ENCODE measurements at regions not wholly inside any gene's neighbourhood (a gene's known extent, or its start where the extent isn't known, plus 50 kb on each side); places are given as distances from the start of the nearest gene placed in this dataset.
"Not testable (repeated sequence)": the region's sequence is repeated elsewhere in the genome, so short reads cannot be mapped to it uniquely, and the experiment has no call there.

- ATAC-seq (no peak), DNase-seq (no peak)
- no peak overlapping the region for H3K27ac Mint-ChIP-seq
- no peaks in the 10 kb centered on the region for H3K36me3 Mint-ChIP-seq (ENCODE audit: low read depth)
- H3K4me3 Mint-ChIP-seq: no peak overlapping the region
- H3K9me3 Mint-ChIP-seq: peaks cover 3% of the 10 kb centered on the region
- no peaks in the 10 kb centered on the region for H3K27me3 Mint-ChIP-seq
- no peaks in the 10 kb centered on the region for H3K4me1 Mint-ChIP-seq
These were observed 173.0 kb downstream of the LEPR start for GRCh38 chr1:65593516-65593915.

DNA sequence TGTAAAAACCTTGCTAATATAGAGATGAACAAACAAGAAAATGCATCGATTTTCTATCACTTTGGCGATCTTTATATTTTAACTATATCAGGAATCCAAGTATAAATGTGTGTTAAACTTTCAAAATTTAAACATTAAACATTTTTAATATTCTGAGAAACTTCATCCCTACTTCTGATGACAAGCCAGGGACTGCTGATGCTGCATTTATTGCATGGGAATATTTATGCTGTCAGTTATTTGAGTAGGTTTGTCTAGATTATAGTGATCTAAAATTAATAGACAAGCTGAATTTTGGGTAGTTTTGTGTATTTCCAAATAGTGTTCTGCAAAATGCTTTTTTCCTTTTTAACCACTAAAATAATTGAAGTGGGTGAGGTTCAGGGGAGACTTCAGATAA, 175.3 kb downstream of the LEPR start:
- Mint-ChIP-seq H3K27me3 (no peaks in the 10 kb centered on the region), H3K9me3 (no peaks in the 10 kb centered on the region), H3K4me1 (no peaks in the 10 kb centered on the region), H3K4me3 (no peak overlapping the region), H3K27ac (no peak overlapping the region), H3K36me3 (ENCODE audit: low read depth) (no peaks in the 10 kb centered on the region)
- DNase-seq (no peak), ATAC-seq (no peak)

- DNase-seq (no peak), ATAC-seq (no peak)
- Mint-ChIP-seq H3K9me3 (no peaks in the 10 kb centered on the region), H3K27me3 (no peaks in the 10 kb centered on the region), H3K36me3 (ENCODE audit: low read depth) (no peaks in the 10 kb centered on the region), H3K27ac (no peak overlapping the region), H3K4me3 (no peak overlapping the region), H3K4me1 (no peaks in the 10 kb centered on the region)
These were observed 176.3 kb downstream of the LEPR start for GRCh38 chr1:65596768-65597167.

GRCh38 chr1:65605621-65606020, 185.2 kb downstream of the LEPR start:
- no peaks in the 10 kb centered on the region for H3K9me3 Mint-ChIP-seq
- no peak for DNase-seq

GRCh38 chr1:65606426-65606825, 186.0 kb downstream of the LEPR start:
- ATAC-seq (no peak), DNase-seq (no peak)
- no peak overlapping the region for H3K4me3 Mint-ChIP-seq
- H3K27ac Mint-ChIP-seq: no peak overlapping the region
- H3K4me1 Mint-ChIP-seq: no peaks in the 10 kb centered on the region
- H3K9me3 Mint-ChIP-seq: no peaks in the 10 kb centered on the region
- H3K27me3 Mint-ChIP-seq: no peaks in the 10 kb centered on the region
- H3K36me3 Mint-ChIP-seq (ENCODE audit: low read depth): no peaks in the 10 kb centered on the region

More at GRCh38 chr1:65605621-65606020, 185.2 kb downstream of the LEPR start:
- ATAC-seq: no peak
- no peaks in the 10 kb centered on the region for H3K27me3 Mint-ChIP-seq
- no peaks in the 10 kb centered on the region for H3K36me3 Mint-ChIP-seq (ENCODE audit: low read depth)
- no peak overlapping the region for H3K4me3 Mint-ChIP-seq
- H3K4me1 Mint-ChIP-seq: no peaks in the 10 kb centered on the region
- H3K27ac Mint-ChIP-seq: no peak overlapping the region

DNA sequence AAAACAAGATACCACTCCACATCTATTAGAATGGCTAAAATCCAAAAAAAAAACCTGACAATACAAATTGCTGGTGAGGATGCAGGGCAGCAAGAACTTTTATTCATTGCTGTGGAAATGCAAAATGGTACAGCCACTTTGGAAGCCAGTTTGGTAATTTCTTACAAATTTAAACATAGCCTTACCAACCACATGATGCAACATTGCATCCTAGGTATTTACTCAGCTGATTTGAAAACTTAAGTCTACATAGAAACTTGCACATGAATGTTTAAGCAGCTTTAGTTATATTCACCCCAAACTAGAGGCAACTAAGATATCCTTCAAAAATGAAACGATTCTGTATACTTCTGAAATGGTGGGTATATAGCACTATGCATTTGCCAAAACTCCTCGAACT, 178.8 kb upstream of the PDE4B start:
- Mint-ChIP-seq H3K9me3 (no peaks in the 10 kb centered on the region), H3K4me1 (peaks cover 5% of the 10 kb centered on the region), H3K36me3 (ENCODE audit: low read depth) (no peaks in the 10 kb centered on the region), H3K27ac (no peak overlapping the region), H3K27me3 (no peaks in the 10 kb centered on the region), H3K4me3 (no peak overlapping the region)
- DNase-seq (no peak), ATAC-seq (no peak)

DNA sequence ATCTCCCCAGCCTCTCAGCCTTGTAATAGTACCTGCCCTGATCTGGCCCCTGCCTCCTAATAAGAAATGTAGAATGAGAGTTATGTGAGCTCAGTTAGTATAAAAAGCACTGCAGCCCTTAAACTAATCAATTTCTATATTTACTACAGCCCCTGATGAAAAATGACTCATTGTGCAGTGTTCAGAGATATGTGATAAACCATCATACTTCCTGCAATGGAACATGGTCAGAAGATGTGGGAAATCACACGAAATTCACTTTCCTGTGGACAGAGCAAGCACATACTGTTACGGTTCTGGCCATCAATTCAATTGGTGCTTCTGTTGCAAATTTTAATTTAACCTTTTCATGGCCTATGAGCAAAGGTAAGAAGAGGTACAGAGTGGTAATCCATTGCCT, 176.8 kb upstream of the PDE4B start:
- DNase-seq (no peak), ATAC-seq (no peak)
- no peaks in the 10 kb centered on the region for H3K27me3 Mint-ChIP-seq
- H3K27ac Mint-ChIP-seq: no peak overlapping the region
- H3K4me1 Mint-ChIP-seq: peaks cover 5% of the 10 kb centered on the region
- no peaks in the 10 kb centered on the region for H3K9me3 Mint-ChIP-seq
- no peaks in the 10 kb centered on the region for H3K36me3 Mint-ChIP-seq (ENCODE audit: low read depth)
- H3K4me3 Mint-ChIP-seq: no peak overlapping the region

DNA sequence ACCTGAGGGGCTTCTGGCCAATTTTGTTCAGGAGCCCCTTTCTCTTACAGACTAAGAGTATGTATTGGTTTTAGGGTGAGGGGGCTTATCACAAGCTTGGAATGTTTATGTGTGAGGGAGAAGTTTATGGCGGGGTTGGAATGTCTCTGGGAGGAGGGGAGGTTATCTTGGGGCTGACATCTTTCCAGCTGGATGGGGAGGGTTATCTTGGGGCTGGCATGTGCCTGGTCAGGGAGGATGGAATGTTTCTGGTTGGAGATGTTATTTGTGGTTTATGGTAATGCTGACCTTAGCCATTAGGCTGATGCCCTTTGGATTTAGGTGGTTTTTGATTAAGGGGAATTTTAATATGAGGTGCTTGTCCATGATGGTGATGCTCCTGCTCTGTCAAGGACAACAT, 171.0 kb upstream of the PDE4B start:
- not testable (repeated sequence) for H3K36me3 Mint-ChIP-seq (ENCODE audit: low read depth); H3K4me1 Mint-ChIP-seq; ATAC-seq; H3K27ac Mint-ChIP-seq; H3K9me3 Mint-ChIP-seq; H3K4me3 Mint-ChIP-seq; H3K27me3 Mint-ChIP-seq; DNase-seq

GRCh38 chr1:65623895-65624294, 168.8 kb upstream of the PDE4B start:
- Mint-ChIP-seq H3K27ac (no peak overlapping the region), H3K27me3 (no peaks in the 10 kb centered on the region), H3K9me3 (no peaks in the 10 kb centered on the region), H3K36me3 (ENCODE audit: low read depth) (no peaks in the 10 kb centered on the region), H3K4me3 (no peak overlapping the region), H3K4me1 (no peaks in the 10 kb centered on the region)
- DNase-seq: no peak
- ATAC-seq: no peak

DNA sequence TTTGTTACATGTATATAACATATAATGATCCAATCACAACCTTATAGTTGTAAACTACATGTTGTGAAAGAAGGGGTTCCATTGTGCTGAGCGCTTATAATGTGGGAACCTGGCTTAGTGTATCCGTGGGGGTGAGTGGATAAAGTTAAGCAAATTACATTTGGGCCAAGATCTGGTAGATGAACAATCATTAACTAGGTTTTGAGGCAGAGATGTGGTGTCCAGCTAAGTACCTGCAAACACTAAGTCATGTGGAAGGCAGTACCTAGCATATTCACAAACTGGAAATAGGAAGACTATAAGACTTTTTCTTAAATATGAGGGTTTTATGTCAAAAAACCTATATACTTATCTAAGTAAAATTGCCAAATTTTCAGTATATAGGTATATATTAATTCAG, 167.2 kb upstream of the PDE4B start:
- Mint-ChIP-seq H3K4me1 (no peaks in the 10 kb centered on the region), H3K27me3 (no peaks in the 10 kb centered on the region), H3K36me3 (ENCODE audit: low read depth) (no peaks in the 10 kb centered on the region), H3K9me3 (no peaks in the 10 kb centered on the region), H3K27ac (no peak overlapping the region), H3K4me3 (no peak overlapping the region)
- ATAC-seq: no peak
- DNase-seq: no peak

DNA sequence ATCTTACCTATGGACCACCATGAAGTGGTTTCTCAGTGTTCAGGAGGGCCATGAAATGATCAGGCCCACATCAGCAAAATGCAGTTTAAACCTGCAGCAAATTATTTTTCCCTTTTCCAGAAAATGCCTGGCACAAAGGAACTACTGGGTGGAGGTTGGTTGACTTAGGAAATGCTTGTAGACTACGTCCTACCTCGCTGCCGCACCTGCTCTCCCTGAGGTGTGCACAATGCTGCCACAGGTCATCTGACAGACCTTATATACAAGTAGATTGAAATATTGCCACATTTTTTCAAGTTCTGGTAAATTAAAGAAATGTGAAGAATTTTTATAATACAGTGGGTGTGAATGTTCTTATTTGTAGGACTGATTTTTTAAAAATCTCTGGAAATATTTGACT, 166.7 kb upstream of the PDE4B start:
- DNase-seq (no peak), ATAC-seq (no peak)
- Mint-ChIP-seq H3K27ac (no peak overlapping the region), H3K4me3 (no peak overlapping the region), H3K9me3 (no peaks in the 10 kb centered on the region), H3K27me3 (no peaks in the 10 kb centered on the region), H3K4me1 (no peaks in the 10 kb centered on the region), H3K36me3 (ENCODE audit: low read depth) (no peaks in the 10 kb centered on the region)

DNA sequence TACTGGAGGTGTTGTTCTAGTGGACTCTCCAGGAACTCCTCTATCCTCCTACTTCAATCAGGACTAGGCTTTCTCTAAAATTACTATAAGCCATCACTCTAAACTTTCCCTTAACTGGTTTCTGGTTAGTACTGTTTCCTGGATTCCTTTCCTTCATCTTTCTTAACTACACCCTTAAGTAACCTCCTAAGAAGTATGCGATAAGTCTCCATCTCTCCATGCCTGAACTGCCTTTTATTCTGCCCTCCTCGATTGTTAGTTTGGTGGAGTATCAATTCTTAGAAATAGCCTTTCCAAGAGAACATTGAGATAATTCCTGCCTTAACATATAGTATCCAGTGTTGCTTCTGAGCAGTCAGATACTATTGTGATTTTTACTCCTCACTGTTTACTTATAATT, 162.9 kb upstream of the PDE4B start:
- no peak for ATAC-seq
- H3K36me3 Mint-ChIP-seq (ENCODE audit: low read depth): no peaks in the 10 kb centered on the region

GRCh38 chr1:65630855-65631254, 161.8 kb upstream of the PDE4B start:
- H3K27me3 Mint-ChIP-seq: no peaks in the 10 kb centered on the region
- H3K36me3 Mint-ChIP-seq (ENCODE audit: low read depth): no peaks in the 10 kb centered on the region
- ATAC-seq: no peak
- no peak overlapping the region for H3K27ac Mint-ChIP-seq
- H3K4me1 Mint-ChIP-seq: no peaks in the 10 kb centered on the region
- H3K4me3 Mint-ChIP-seq: no peak overlapping the region
- H3K9me3 Mint-ChIP-seq: no peaks in the 10 kb centered on the region
- DNase-seq: no peak

More for the DNA sequence above, 162.9 kb upstream of the PDE4B start:
- H3K27me3 Mint-ChIP-seq: no peaks in the 10 kb centered on the region
- no peaks in the 10 kb centered on the region for H3K9me3 Mint-ChIP-seq
- H3K4me1 Mint-ChIP-seq: no peaks in the 10 kb centered on the region
- DNase-seq: no peak
- H3K4me3 Mint-ChIP-seq: no peak overlapping the region
- H3K27ac Mint-ChIP-seq: no peak overlapping the region

DNA sequence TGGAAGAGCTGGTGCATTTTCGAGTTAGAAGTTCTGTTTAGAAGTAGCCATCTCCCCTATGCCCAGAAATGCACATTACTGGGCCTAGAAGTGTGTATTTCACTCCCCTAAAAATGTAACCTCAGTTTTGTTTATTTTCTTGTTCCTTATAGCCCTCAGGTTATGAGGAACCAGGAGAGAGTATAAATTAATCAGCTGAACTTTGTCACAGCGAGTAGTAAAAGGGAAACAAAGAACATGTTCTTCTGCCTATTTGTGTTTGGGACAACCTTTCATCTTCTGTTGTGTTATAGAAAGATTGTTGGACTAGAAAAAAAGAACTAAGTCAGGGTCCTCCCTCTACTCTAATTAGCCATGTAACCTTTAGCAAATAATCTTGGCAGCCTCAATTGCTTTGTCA, 160.5 kb upstream of the PDE4B start:
- H3K36me3 Mint-ChIP-seq (ENCODE audit: low read depth): no peaks in the 10 kb centered on the region
- H3K27ac Mint-ChIP-seq: no peak overlapping the region
- DNase-seq: no peak
- no peaks in the 10 kb centered on the region for H3K4me1 Mint-ChIP-seq
- no peak for ATAC-seq
- H3K27me3 Mint-ChIP-seq: no peaks in the 10 kb centered on the region
- H3K4me3 Mint-ChIP-seq: no peak overlapping the region
- H3K9me3 Mint-ChIP-seq: no peaks in the 10 kb centered on the region

GRCh38 chr1:65640046-65640445, 152.6 kb upstream of the PDE4B start:
- no peak overlapping the region for H3K4me3 Mint-ChIP-seq
- no peak overlapping the region for H3K27ac Mint-ChIP-seq
- DNase-seq (no peak), ATAC-seq (no peak)
- H3K27me3 Mint-ChIP-seq: peaks cover 4% of the 10 kb centered on the region
- no peaks in the 10 kb centered on the region for H3K4me1 Mint-ChIP-seq
- no peaks in the 10 kb centered on the region for H3K9me3 Mint-ChIP-seq
- H3K36me3 Mint-ChIP-seq (ENCODE audit: low read depth): no peaks in the 10 kb centered on the region

DNA sequence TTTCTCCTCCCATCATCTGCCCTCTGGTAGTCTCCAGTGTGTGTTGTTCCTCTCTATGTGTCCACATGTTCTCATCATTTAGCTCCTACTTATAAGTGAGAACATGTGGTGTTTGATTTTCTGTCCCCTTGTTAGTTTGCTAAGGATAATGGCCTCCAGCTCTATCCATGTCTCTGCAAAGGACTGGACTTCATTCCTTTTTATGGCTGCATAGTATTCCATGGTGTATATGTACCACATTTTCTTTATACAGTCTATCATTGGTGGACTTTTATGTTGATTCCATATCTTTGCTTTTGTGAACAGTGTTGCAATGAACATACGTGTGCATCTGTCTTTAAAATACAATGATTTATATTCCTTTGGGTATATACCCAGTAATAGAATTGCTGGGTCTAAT, 143.5 kb upstream of the PDE4B start:
- not testable (repeated sequence) for DNase-seq; ATAC-seq; H3K27me3 Mint-ChIP-seq; H3K27ac Mint-ChIP-seq; H3K9me3 Mint-ChIP-seq; H3K4me3 Mint-ChIP-seq; H3K36me3 Mint-ChIP-seq (ENCODE audit: low read depth); H3K4me1 Mint-ChIP-seq
